HepG2 (cell line): ENCODE measurements at regions not wholly inside any gene's neighbourhood (a gene's known extent, or its start where the extent isn't known, plus 50 kb on each side); places are given as distances from the start of the nearest gene placed in this dataset.

Source experiments
- ATAC-seq: fragments of 200-7000 bp; cut with Tn5 transposase; 3 replicates; pipeline ENCODE4 v1.9.1; 2020; ENCODE audit warnings: mild to moderate bottlenecking, moderate library complexity
- BruUV-seq: library from RNA; stranded (reverse); fragments of 400-500 nt; replicated peaks from 2 replicates; lab custom pipeline; 2021; lab: Mats Ljungman, UMichigan
- CTCF ChIA-PET: fragments of 300-600 bp; formaldehyde crosslinking; extraction: SDS; loops from one replicate; lab custom pipeline; 2021; ENCODE audit warnings: low total read pairs, inconsistent platforms, low intra/inter-chr PET ratio; lab: Yijun Ruan, JAX
- POLR2A ChIA-PET: fragments of 350-600 bp; sonication (Branson Sonifier 250); formaldehyde crosslinking; loops from one replicate; lab custom pipeline; 2020; ENCODE audit warnings: antibody characterized with exemption, inconsistent platforms; lab: Yijun Ruan, JAX
- DNase-seq: peaks from one replicate; pipeline ENCODE4 v3.0.0-alpha.2; 2015; ENCODE audit warnings: low spot score
- FAIRE-seq: peaks from 3 replicates; lab custom pipeline; 2011; peaks lifted over from hg19 to GRCh38; lab: Jason Lieb, UNC
- H2AFZ ChIP-seq: one replicate; pipeline ENCODE4 v1.6.1; 2011; ENCODE audit warnings: low read length, inconsistent platforms
- H3K27ac ChIP-seq: fragments of 300-600 bp; 3 replicates; pipeline ENCODE4 v1.8.0; 2011; ENCODE audit warnings: mixed run types, mild to moderate bottlenecking, mixed read lengths, low read length, inconsistent platforms; ENCODE audit not compliant: insufficient read depth; ENCODE audit errors: extremely low read length
- H3K27me3 ChIP-seq, 2 experiments: fragments of 200-600 bp in 1 of 2; 2 replicates in 1 of 2; 3 replicates in 1 of 2; pipeline versions ENCODE4 v1.6.0 to v1.8.0; 2011; ENCODE audit warnings: low read length in 2 of 2, mild to moderate bottlenecking in 2 of 2, moderate library complexity in 2 of 2, inconsistent platforms in 1 of 2; ENCODE audit not compliant: insufficient read depth in 2 of 2, control insufficient read depth in 1 of 2
- H3K36me3 ChIP-seq, 2 experiments: fragments of 200-600 bp in 1 of 2; replicated peaks in 1 of 2; 2 replicates in 1 of 2; 3 replicates in 1 of 2; pipeline versions ENCODE4 v1.5.1 to v1.8.0; 2011; ENCODE audit warnings: low read length in 2 of 2, inconsistent platforms in 1 of 2; ENCODE audit not compliant: insufficient read depth in 2 of 2, control insufficient read depth in 1 of 2
- H3K4me1 ChIP-seq: 2 replicates; pipeline ENCODE4 v1.5.1; 2012; ENCODE audit warnings: low read length, inconsistent platforms; ENCODE audit not compliant: insufficient read depth
- H3K4me2 ChIP-seq: 2 replicates; pipeline ENCODE4 v1.6.0; 2011; ENCODE audit warnings: low read depth, low read length, inconsistent platforms
- H3K4me3 ChIP-seq, 3 experiments: fragments of 200-600 bp in 1 of 3; sonication (generic), shearing (Covaris generic) in 1 of 3; replicated peaks in 1 of 3; 2 replicates each; pipeline ENCODE4 v1.5.1; 2011 to 2016; ENCODE audit warnings: low read length in 3 of 3, inconsistent platforms in 2 of 3, low read depth in 2 of 3, mild to moderate bottlenecking in 2 of 3, control low read depth in 1 of 3, mixed read lengths in 1 of 3; ENCODE audit not compliant: insufficient read depth in 1 of 3
- H3K79me2 ChIP-seq: one replicate; pipeline ENCODE4 v1.6.1; 2011; ENCODE audit warnings: low read length, inconsistent platforms; ENCODE audit not compliant: insufficient read depth
- H3K9ac ChIP-seq: 2 replicates; pipeline ENCODE4 v1.6.0; 2011; ENCODE audit warnings: mild to moderate bottlenecking, low read depth, low read length, inconsistent platforms; ENCODE audit not compliant: insufficient read depth
- H3K9me3 ChIP-seq: 2 replicates; pipeline ENCODE4 v1.5.1; 2012; ENCODE audit warnings: mild to moderate bottlenecking, low read length
- H4K20me1 ChIP-seq: 2 replicates; pipeline ENCODE4 v1.6.0; 2011; ENCODE audit warnings: inconsistent platforms, mild to moderate bottlenecking, low read length, moderate library complexity; ENCODE audit not compliant: insufficient read depth
- CCDC6 ChIP-seq: sonication (generic); formaldehyde crosslinking; IDR thresholded peaks from 2 replicates; pipeline ENCODE4 v1.8.1; 2022; ENCODE audit warnings: mild to moderate bottlenecking, missing genetic modification reagents, moderate library complexity
- KLF6 ChIP-seq: IDR thresholded peaks from 2 replicates; pipeline ENCODE4 v1.8.0; 2016; ENCODE audit warnings: missing biosample characterization, missing genetic modification reagents
- NCOA5 ChIP-seq: sonication (generic); formaldehyde crosslinking; IDR thresholded peaks from 2 replicates; pipeline ENCODE4 v1.4.0; 2020; ENCODE audit warnings: missing genetic modification reagents
- PRMT3 ChIP-seq: sonication (generic); formaldehyde crosslinking; IDR thresholded peaks from 2 replicates; pipeline ENCODE4 v1.8.1; 2022; ENCODE audit warnings: low read depth, mild to moderate bottlenecking, moderate library complexity, missing genetic modification reagents, borderline replicate concordance
- SUZ12 ChIP-seq: fragments of 150-350 bp; IDR thresholded peaks from 2 replicates; pipeline ENCODE4 v1.6.1; 2014; ENCODE audit warnings: low read depth, low read length
- TOE1 ChIP-seq: sonication (generic); formaldehyde crosslinking; IDR thresholded peaks from 2 replicates; pipeline ENCODE4 v1.4.0; 2020; ENCODE audit warnings: mild to moderate bottlenecking, missing genetic modification reagents
- XBP1 ChIP-seq: sonication (generic); formaldehyde crosslinking; IDR thresholded peaks from 2 replicates; pipeline ENCODE4 v1.5.0; 2020; ENCODE audit warnings: missing genetic modification reagents
- ZNF251 ChIP-seq: sonication (generic); formaldehyde crosslinking; IDR thresholded peaks from 2 replicates; pipeline ENCODE4 v1.9.0; 2021; ENCODE audit warnings: mild to moderate bottlenecking, missing genetic modification reagents
- ZNF329 ChIP-seq: sonication (generic); formaldehyde crosslinking; IDR thresholded peaks from 2 replicates; pipeline ENCODE4 v1.9.0; 2021; ENCODE audit warnings: low read depth, mild to moderate bottlenecking, missing genetic modification reagents
- ZNF674 ChIP-seq: sonication (generic); formaldehyde crosslinking; IDR thresholded peaks from 2 replicates; pipeline ENCODE4 v1.5.0; 2020; ENCODE audit warnings: low read depth, mild to moderate bottlenecking, missing genetic modification reagents
- ZNF766 ChIP-seq: sonication (generic); formaldehyde crosslinking; IDR thresholded peaks from 2 replicates; pipeline ENCODE4 v1.5.0; 2020; ENCODE audit warnings: missing genetic modification reagents, borderline replicate concordance
- ZNF772 ChIP-seq: sonication (generic); formaldehyde crosslinking; IDR thresholded peaks from 2 replicates; pipeline ENCODE4 v1.5.0; 2020; ENCODE audit warnings: mild to moderate bottlenecking, missing genetic modification reagents
- WGBS: methylation state at CpG from one replicate; pipeline ENCODE4 v1.1.6; 2017; ENCODE audit warnings: low lambda C conversion rate; 5-methylcytosine and 5-hydroxymethylcytosine counted together
- in situ Hi-C: cut with HindIII; loops from 2 replicates; pipeline ENCODE4 v1.10.0; 2017; ENCODE audit warnings: low pct_unique_long_range_greater_than_20kb; ENCODE audit not compliant: extremely low pct_ligation_motif_present
- intact Hi-C: fragments of 100-400 bp; cut with micrococcal nuclease; formaldehyde crosslinking; loops from one replicate; pipeline ENCODE4 v1.10.0; 2022; ENCODE audit not compliant: unreplicated experiment
- TF ChIP-seq, protein P1 (sequence below): IDR thresholded peaks from 2 replicates; pipeline ENCODE4 v1.6.1; 2016; ENCODE audit warnings: low read depth, missing genetic modification reagents, missing compliant biosample characterization
- TF ChIP-seq, protein P2 (sequence below): sonication (generic); formaldehyde crosslinking; IDR thresholded peaks from 2 replicates; pipeline ENCODE4 v1.4.0; 2020; ENCODE audit warnings: missing genetic modification reagents

DNA sequence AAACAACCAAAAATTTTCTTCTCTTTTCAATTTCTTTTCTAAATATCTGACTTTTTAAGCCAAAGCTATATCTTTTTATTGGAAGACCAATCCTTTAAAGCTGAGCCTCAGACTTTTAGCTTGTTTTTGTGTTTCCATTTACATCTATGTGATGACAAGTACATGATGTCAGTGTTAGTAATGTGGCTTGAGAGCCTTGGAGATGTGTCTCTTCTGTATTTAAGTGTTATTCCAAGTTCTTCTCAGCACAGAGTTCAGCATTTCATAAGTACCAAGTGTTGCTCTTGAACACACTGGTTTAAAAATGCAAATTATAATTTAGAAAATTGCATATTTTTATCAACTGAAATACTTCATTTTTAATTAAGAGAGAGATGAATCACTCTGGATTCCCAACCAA is 948.9 kb upstream of the FLRT2 start:
- no peak overlapping the region for H2AFZ ChIP-seq
- H3K36me3 ChIP-seq, result no peaks in the 10 kb centered on the region
- no TSS peak for BruUV-seq
- H3K9me3 ChIP-seq, result peaks cover 82% of the 10 kb centered on the region
- no peaks in the 10 kb centered on the region for H4K20me1 ChIP-seq
- H3K4me2 ChIP-seq, result no peak overlapping the region
- no peak overlapping the region for H3K27ac ChIP-seq
- TF ChIP-seq ZNF766 (CRISPR knock-in tag) (no peak), TOE1 (CRISPR knock-in tag) (no peak)
- TF ChIP-seq, protein P1, sequence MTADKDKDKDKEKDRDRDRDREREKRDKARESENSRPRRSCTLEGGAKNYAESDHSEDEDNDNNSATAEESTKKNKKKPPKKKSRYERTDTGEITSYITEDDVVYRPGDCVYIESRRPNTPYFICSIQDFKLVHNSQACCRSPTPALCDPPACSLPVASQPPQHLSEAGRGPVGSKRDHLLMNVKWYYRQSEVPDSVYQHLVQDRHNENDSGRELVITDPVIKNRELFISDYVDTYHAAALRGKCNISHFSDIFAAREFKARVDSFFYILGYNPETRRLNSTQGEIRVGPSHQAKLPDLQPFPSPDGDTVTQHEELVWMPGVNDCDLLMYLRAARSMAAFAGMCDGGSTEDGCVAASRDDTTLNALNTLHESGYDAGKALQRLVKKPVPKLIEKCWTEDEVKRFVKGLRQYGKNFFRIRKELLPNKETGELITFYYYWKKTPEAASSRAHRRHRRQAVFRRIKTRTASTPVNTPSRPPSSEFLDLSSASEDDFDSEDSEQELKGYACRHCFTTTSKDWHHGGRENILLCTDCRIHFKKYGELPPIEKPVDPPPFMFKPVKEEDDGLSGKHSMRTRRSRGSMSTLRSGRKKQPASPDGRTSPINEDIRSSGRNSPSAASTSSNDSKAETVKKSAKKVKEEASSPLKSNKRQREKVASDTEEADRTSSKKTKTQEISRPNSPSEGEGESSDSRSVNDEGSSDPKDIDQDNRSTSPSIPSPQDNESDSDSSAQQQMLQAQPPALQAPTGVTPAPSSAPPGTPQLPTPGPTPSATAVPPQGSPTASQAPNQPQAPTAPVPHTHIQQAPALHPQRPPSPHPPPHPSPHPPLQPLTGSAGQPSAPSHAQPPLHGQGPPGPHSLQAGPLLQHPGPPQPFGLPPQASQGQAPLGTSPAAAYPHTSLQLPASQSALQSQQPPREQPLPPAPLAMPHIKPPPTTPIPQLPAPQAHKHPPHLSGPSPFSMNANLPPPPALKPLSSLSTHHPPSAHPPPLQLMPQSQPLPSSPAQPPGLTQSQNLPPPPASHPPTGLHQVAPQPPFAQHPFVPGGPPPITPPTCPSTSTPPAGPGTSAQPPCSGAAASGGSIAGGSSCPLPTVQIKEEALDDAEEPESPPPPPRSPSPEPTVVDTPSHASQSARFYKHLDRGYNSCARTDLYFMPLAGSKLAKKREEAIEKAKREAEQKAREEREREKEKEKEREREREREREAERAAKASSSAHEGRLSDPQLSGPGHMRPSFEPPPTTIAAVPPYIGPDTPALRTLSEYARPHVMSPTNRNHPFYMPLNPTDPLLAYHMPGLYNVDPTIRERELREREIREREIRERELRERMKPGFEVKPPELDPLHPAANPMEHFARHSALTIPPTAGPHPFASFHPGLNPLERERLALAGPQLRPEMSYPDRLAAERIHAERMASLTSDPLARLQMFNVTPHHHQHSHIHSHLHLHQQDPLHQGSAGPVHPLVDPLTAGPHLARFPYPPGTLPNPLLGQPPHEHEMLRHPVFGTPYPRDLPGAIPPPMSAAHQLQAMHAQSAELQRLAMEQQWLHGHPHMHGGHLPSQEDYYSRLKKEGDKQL (CRISPR knock-in tag), result no peak
- no peaks in the 10 kb centered on the region for H3K4me1 ChIP-seq
- no peak for DNase-seq
- no peaks in the 10 kb centered on the region for H3K27me3 ChIP-seq
- CTCF ChIA-PET, result no interaction called here
- H3K4me3 ChIP-seq, result no peak overlapping the region
- no peaks in the 10 kb centered on the region for H3K79me2 ChIP-seq
- POLR2A ChIA-PET, result no interaction called here
- in situ Hi-C loops, result no loop called here
- ATAC-seq, result no peak
- intact Hi-C loops, result no loop called here
- FAIRE-seq, result no peak
- H3K9ac ChIP-seq, result no peak overlapping the region

DNA sequence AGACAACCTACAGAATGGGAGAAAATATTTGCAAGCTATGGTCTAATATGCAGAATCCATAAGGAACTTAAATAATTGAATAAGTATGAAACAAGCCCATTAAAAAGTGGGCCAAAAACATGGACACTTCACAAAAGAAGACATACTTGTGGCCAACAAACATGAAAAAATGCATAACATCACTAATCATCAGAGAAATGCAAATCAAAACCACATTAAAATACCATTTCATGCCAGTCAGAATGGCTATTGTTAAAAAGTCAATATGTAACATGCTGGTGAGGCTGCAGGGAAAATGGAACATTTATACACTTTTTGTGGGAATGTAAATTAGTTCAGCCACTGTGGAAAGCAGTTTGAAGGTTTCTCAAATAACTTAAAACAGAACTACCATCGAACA is 945.4 kb upstream of the FLRT2 start:
- POLR2A ChIA-PET, result no interaction called here
- DNase-seq, result no peak
- TF ChIP-seq CCDC6 (no peak), ZNF772 (CRISPR knock-in tag) (no peak), SUZ12 (no peak), PRMT3 (CRISPR knock-in tag) (no peak), XBP1 (CRISPR knock-in tag) (no peak), KLF6 (CRISPR knock-in tag) (no peak), ZNF251 (no peak), ZNF674 (CRISPR knock-in tag) (no peak), ZNF329 (CRISPR knock-in tag) (no peak), NCOA5 (no peak)
- TF ChIP-seq, protein P2, sequence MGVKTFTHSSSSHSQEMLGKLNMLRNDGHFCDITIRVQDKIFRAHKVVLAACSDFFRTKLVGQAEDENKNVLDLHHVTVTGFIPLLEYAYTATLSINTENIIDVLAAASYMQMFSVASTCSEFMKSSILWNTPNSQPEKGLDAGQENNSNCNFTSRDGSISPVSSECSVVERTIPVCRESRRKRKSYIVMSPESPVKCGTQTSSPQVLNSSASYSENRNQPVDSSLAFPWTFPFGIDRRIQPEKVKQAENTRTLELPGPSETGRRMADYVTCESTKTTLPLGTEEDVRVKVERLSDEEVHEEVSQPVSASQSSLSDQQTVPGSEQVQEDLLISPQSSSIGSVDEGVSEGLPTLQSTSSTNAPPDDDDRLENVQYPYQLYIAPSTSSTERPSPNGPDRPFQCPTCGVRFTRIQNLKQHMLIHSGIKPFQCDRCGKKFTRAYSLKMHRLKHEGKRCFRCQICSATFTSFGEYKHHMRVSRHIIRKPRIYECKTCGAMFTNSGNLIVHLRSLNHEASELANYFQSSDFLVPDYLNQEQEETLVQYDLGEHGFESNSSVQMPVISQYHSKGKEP, result no peak

More for the DNA sequence above, 945.4 kb upstream of the FLRT2 start:
- intact Hi-C loops, result no loop called here
- peaks cover 68% of the 10 kb centered on the region for H3K9me3 ChIP-seq
- H4K20me1 ChIP-seq, result no peaks in the 10 kb centered on the region
- no peaks in the 10 kb centered on the region for H3K36me3 ChIP-seq
- no peaks in the 10 kb centered on the region for H3K79me2 ChIP-seq
- H3K27me3 ChIP-seq, result no peaks in the 10 kb centered on the region
- no peak overlapping the region for H3K27ac ChIP-seq
- in situ Hi-C loops, result no loop called here
- no peak overlapping the region for H3K4me2 ChIP-seq
- CTCF ChIA-PET, result no interaction called here
- WGBS, result 0% methylated on average over 1 of the region's 1 CpG
- no TSS peak for BruUV-seq
- H3K4me1 ChIP-seq, result no peaks in the 10 kb centered on the region
- no peak overlapping the region for H2AFZ ChIP-seq
- no peak overlapping the region for H3K9ac ChIP-seq
- H3K4me3 ChIP-seq, result no peak overlapping the region
- no peak for FAIRE-seq
- no peak for ATAC-seq
